ENCODE measurements at regions not wholly inside any gene's neighbourhood (a gene's known extent, or its start where the extent isn't known, plus 50 kb on each side); places are given as distances from the start of the nearest gene placed in this dataset.

DNA sequence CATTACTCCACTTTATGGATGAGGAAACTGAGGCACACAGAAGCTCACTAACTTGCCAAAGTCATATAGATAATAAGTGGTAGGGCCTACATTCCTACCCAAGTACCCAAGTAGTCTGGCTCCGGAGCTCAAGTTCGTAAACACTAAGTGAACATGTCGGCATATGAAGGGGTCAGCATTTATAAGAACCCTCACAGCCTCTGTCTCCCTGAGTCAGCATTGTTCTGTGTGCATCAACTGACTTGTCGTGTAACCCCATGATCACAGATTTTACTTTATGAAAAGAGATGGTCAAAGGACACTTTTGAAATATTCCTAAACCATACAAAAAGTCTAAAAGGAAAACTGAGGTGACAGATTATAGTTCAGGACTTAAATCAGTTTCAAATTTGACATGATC is 260.1 kb upstream of the CCDC54 start:
- DNase-seq (ENCODE audit: low spot score) = no peak
- Histone ChIP-seq H3K27ac (no peak overlapping the region), H3K4me3 (no peak overlapping the region)
- TF ChIP-seq, protein P1, sequence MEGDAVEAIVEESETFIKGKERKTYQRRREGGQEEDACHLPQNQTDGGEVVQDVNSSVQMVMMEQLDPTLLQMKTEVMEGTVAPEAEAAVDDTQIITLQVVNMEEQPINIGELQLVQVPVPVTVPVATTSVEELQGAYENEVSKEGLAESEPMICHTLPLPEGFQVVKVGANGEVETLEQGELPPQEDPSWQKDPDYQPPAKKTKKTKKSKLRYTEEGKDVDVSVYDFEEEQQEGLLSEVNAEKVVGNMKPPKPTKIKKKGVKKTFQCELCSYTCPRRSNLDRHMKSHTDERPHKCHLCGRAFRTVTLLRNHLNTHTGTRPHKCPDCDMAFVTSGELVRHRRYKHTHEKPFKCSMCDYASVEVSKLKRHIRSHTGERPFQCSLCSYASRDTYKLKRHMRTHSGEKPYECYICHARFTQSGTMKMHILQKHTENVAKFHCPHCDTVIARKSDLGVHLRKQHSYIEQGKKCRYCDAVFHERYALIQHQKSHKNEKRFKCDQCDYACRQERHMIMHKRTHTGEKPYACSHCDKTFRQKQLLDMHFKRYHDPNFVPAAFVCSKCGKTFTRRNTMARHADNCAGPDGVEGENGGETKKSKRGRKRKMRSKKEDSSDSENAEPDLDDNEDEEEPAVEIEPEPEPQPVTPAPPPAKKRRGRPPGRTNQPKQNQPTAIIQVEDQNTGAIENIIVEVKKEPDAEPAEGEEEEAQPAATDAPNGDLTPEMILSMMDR (IDR thresholded peaks at IDR 0.05) = no peak

DNA sequence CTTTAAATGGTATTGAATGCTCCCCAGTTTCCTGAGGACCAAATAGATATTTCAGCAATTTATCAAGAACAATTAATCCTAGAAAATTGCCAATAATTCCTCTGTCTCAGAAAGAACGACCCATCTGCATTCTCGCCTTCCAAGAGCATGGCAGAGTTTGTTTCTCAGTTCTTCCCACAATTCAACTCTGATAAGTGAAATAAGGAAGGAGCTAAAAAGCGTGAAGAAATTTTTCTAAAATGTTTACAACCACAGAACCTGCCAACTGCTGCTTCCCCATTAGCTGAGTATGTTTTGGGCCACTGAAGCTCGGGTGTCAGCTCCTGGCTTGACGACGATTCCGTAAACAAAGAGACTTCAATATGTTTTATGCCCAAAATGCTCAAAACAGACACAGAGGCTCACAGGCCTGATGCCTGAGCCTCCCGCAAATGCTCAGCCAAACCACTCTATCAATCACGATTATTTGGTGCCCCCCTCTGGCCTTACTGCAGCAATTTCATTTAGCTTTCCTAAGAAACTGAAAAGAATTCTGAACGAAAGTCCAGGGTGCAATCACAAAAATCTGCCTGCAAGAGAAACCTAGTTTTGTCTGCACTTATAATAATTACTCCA is 259.2 kb upstream of the CCDC54 start:
- no peak for DNase-seq (ENCODE audit: low spot score)
- TF ChIP-seq, protein P1 (IDR thresholded peaks at IDR 0.05) = peak; percentile 25
- H3K4me3 ChIP-seq = no peak overlapping the region
- H3K27ac ChIP-seq = peak overlapping the region in 1 of 2 donors; percentile 56

DNA sequence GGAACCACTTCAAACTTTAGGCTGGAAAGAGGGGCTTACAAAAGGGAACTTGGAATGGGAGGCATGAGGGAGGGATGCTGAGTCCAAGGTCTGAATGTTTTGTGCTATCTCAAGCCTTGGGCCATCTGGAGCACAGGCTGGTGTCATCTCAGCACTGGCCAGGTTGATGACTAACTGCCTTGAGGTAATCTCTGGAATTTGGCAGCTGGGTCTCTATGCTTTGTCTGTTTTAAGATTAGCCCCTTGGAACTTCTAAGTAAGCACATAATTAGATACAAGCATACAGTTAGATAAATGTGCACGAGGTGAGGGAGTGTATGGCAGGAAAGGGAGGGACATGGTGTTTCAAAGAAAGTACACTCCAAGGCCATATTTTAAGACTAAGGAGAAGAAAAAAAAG is 252.4 kb upstream of the CCDC54 start:
- H3K4me3 ChIP-seq = no peak overlapping the region
- no peak overlapping the region for H3K27ac ChIP-seq
- DNase-seq (ENCODE audit: low spot score) = no peak
- TF ChIP-seq, protein P1 (IDR thresholded peaks at IDR 0.05) = no peak

DNA sequence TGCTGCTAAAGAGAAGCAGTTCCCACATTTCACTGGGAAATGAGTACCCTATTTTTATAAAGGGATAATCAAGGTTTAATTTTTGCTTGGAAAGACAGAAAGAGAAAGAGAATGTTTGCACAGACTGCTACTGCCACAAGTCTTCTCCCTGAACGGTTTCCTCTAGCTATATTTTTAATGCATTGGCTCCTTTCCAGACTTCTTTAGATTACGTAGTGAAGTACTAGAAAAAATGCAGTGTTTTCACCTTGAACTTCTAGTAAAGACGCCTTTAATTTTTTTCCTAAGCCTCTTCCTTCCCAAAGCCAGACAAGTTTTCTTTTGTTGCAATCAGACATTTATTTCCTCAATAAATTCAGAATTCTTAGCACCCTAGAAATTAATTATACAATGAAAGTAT is 248.3 kb upstream of the CCDC54 start:
- H3K27ac ChIP-seq = no peak overlapping the region
- no peak overlapping the region for H3K4me3 ChIP-seq
- TF ChIP-seq, protein P1 (IDR thresholded peaks at IDR 0.05) = no peak
- no peak for DNase-seq (ENCODE audit: low spot score)

DNA sequence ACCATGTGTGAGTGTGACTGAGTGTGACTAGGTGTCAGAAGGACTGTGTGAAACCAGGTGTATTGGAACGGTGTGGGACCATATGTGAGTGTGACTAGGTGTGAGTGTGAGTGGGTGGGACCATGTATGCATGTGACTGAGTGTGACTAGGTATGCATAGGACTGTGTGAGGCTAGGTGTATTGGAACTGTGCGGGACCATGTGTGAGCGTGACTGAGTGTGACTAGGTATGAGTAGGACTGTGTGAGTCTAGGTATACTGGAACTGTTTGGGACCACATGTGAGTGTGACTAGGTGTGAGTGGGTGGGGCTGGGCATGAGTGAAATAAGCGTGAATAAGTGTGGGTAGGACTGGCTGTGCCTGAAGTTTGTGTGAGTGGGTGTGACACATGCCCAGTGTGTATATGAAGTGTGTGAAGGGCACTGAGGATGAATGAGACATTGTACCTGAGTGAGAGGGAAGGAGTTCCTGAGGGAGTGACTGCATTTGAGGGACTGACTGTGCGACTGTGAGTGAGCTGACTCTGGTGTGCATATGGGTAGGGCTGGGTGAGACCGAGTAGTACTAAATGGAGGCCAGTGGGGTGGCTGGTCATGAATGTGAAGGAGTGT is 247.0 kb upstream of the CCDC54 start:
- DNase-seq (ENCODE audit: low spot score) = no peak
- TF ChIP-seq, protein P1 (IDR thresholded peaks at IDR 0.05) = no peak
- H3K4me3 ChIP-seq = no peak overlapping the region
- no peak overlapping the region for H3K27ac ChIP-seq

DNA sequence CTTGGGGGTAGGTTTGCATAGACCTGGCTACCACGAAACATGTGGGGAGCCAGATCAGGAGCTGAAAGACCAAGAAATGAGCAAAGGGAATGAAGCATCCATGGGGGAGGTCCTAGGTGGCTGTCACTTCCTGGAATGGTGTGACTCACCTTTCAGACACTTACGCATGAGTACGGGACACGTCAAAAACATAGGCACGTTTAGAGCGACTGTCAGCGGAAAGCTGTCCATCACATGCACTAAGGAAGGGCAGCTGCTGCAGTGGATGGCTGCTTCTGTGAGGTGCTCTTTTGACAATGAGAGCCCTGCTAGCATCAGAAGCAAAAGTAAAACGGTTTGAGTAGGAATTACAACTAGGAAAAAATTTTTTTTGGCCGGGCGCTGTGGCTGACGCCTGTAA is 244.6 kb upstream of the CCDC54 start:
- no peak for DNase-seq (ENCODE audit: low spot score)
- TF ChIP-seq, protein P1 (IDR thresholded peaks at IDR 0.05) = no peak

DNA sequence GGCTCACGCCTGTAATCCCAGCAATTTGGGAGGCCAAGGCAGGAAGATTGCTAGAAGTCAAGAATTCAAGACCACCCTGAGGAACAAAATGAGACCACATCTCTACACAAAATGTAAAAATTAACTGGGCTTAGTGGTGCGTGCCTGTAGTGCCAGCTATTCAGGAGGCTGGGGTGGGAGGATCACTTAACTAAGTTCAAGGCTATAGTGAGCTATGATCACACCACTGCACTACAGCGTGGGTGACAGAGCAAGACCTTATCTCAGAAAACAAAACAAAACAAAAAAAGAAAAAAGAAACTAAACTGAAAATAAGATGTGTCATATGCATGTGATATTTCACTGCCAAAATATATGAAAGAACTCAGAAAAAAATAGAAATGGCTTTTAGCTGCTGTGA is 243.3 kb upstream of the CCDC54 start:
- H3K27ac ChIP-seq = no peak overlapping the region
- DNase-seq (ENCODE audit: low spot score) = no peak
- TF ChIP-seq, protein P1 (IDR thresholded peaks at IDR 0.05) = no peak
- no peak overlapping the region for H3K4me3 ChIP-seq

More for the DNA sequence above, 244.6 kb upstream of the CCDC54 start:
- Histone ChIP-seq H3K4me3 (no peak overlapping the region), H3K27ac (no peak overlapping the region)
